HG03442 (cell line): ENCODE measurements at regions not wholly inside any gene's neighbourhood (a gene's known extent, or its start where the extent isn't known, plus 50 kb on each side); places are given as distances from the start of the nearest gene placed in this dataset.
"Not testable (repeated sequence)": the region's sequence is repeated elsewhere in the genome, so short reads cannot be mapped to it uniquely, and the experiment has no call there.

Experiments used
- ATAC-seq: cut with Tn5 transposase; IDR thresholded peaks from one replicate; pipeline ENCODE4 v1.9.1; 2021; ENCODE audit warnings: mild to moderate bottlenecking, moderate library complexity; ENCODE audit not compliant: unreplicated experiment

- ATAC-seq, result no peak
Measured at GRCh38 chr4:81375745-81376144, 96.0 kb downstream of the RASGEF1B start.

- ATAC-seq, result no peak
Measured at GRCh38 chr4:81369886-81370285, 101.8 kb downstream of the RASGEF1B start.

GRCh38 chr4:81366779-81367178 is 104.9 kb downstream of the RASGEF1B start:
- no peak for ATAC-seq

GRCh38 chr4:81360737-81361136 is 111.0 kb downstream of the RASGEF1B start:
- ATAC-seq, result no peak

GRCh38 chr4:81359207-81359606 is 112.5 kb downstream of the RASGEF1B start:
- ATAC-seq, result no peak

GRCh38 chr4:81358154-81358553 is 113.6 kb downstream of the RASGEF1B start:
- ATAC-seq, result no peak

GRCh38 chr4:81356621-81357020 is 115.1 kb downstream of the RASGEF1B start:
- ATAC-seq, result no peak

- ATAC-seq, result no peak
Measured at GRCh38 chr4:81355136-81355535, 116.6 kb downstream of the RASGEF1B start.

GRCh38 chr4:81353861-81354260 is 117.8 kb downstream of the RASGEF1B start:
- ATAC-seq, result no peak

- ATAC-seq, result no peak
Measured at GRCh38 chr4:81352446-81352835, 119.3 kb downstream of the RASGEF1B start.

GRCh38 chr4:81351654-81352445 is 119.9 kb downstream of the RASGEF1B start:
- ATAC-seq, result peak; percentile 93

- ATAC-seq, result no peak
Measured at GRCh38 chr4:81350040-81350439, 121.7 kb downstream of the RASGEF1B start.

GRCh38 chr4:81348778-81349094 is 123.0 kb downstream of the RASGEF1B start:
- ATAC-seq, result no peak

GRCh38 chr4:81348086-81348777 is 123.5 kb downstream of the RASGEF1B start:
- no peak for ATAC-seq

GRCh38 chr4:81346719-81347118 is 125.0 kb downstream of the RASGEF1B start:
- no peak for ATAC-seq

- no peak for ATAC-seq
Measured at GRCh38 chr4:81343536-81343935, 128.2 kb downstream of the RASGEF1B start.

GRCh38 chr4:81343046-81343445 is 128.0 kb upstream of the PRKG2 start:
- no peak for ATAC-seq

- no peak for ATAC-seq
Measured at GRCh38 chr4:81337211-81337610, 122.2 kb upstream of the PRKG2 start.

- ATAC-seq, result no peak
Measured at GRCh38 chr4:81335122-81335912, 120.3 kb upstream of the PRKG2 start.

GRCh38 chr4:81330018-81330417 is 115.0 kb upstream of the PRKG2 start:
- ATAC-seq, result no peak

GRCh38 chr4:81326581-81326980 is 111.6 kb upstream of the PRKG2 start:
- ATAC-seq, result no peak

GRCh38 chr4:81324594-81324993 is 109.6 kb upstream of the PRKG2 start:
- not testable (repeated sequence) for ATAC-seq
